H7 (cell line): ENCODE measurements at regions not wholly inside any gene's neighbourhood (a gene's known extent, or its start where the extent isn't known, plus 50 kb on each side); places are given as distances from the start of the nearest gene placed in this dataset.
A peak's percentile ranks its signal among the peaks of the same experiment; 100 is the strongest.

Source experiments
- DNase-seq: peaks from one replicate; pipeline ENCODE4 v3.0.0; 2012
- H3K27me3 ChIP-seq: 2 replicates; pipeline ENCODE4 v1.6.0; 2011; ENCODE audit warnings: mild to moderate bottlenecking, low read length; ENCODE audit not compliant: control insufficient read depth, insufficient read depth
- H3K36me3 ChIP-seq: replicated peaks from 2 replicates; pipeline ENCODE4 v1.5.1; 2011; ENCODE audit warnings: low read length; ENCODE audit not compliant: control insufficient read depth, insufficient read depth
- H3K4me3 ChIP-seq: 2 replicates; pipeline ENCODE4 v1.5.1; 2011; ENCODE audit warnings: low read depth, mild to moderate bottlenecking, control low read depth, low read length, moderate library complexity; ENCODE audit not compliant: insufficient read depth

DNA sequence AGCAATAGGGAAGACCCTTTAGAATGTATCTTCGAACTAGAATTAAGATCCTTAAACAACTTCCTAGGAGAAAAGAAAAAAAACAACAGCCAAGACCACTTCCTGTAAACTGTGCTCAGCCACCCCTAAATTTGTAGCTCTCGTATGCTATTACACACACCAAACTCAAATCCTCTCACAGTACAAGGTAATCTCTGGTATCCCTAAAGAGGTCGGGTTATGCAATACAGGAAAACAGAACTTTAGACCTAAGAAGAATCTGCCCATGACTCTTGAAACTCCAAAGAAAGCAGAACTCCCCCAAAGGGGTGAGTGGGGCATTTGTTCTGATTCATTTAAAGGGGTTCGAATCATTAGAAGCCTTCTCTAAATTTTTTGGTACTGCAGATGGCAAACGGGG, 170.9 kb upstream of the CASK start:
- no peaks in the 10 kb centered on the region for H3K36me3 ChIP-seq
- H3K27me3 ChIP-seq = no peaks in the 10 kb centered on the region
- H3K4me3 ChIP-seq = no peak overlapping the region
- DNase-seq = no peak

DNA sequence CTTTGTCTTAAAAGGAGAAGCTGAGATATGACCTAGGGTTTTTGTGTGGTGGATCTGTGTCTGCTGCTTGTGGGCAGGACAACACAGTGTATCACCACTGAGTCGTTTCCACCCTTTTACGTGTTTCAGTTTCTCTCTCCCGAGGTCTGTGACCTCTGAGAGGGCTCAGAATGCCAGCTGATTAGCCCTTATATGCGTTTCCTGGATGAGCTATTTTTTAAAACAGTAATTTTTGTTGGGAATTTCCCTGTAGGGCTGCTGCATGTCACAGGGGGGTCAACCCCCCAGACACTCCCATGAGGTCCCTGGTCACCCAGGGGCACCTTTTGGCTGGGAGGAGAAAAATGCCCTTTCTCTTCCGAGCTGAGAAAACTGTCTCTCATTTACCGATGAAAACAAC, 170.4 kb upstream of the CASK start:
- Histone ChIP-seq H3K27me3 (no peaks in the 10 kb centered on the region), H3K4me3 (no peak overlapping the region), H3K36me3 (no peaks in the 10 kb centered on the region)
- no peak for DNase-seq

DNA sequence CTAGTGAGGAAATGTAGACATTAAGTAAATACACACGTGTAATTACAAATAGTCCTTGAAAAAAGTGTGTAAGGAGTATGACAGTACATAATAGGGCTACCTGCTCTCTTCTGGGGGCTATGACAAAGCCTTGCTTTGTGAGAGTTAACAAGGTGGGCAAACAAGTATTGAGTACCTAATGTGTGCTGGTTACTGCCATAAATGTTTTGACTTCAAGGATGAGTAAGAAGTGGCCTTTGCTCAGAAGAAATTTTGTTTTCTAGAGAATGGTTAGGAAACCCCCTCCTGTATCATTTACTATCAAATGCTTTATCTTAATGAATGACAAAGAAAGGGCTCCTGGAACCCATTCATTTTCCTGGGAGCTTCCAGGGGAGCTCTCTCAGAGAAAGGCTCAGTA, 167.0 kb upstream of the CASK start:
- DNase-seq = peak; percentile 14
- no peak overlapping the region for H3K4me3 ChIP-seq
- H3K36me3 ChIP-seq = no peaks in the 10 kb centered on the region
- no peaks in the 10 kb centered on the region for H3K27me3 ChIP-seq

DNA sequence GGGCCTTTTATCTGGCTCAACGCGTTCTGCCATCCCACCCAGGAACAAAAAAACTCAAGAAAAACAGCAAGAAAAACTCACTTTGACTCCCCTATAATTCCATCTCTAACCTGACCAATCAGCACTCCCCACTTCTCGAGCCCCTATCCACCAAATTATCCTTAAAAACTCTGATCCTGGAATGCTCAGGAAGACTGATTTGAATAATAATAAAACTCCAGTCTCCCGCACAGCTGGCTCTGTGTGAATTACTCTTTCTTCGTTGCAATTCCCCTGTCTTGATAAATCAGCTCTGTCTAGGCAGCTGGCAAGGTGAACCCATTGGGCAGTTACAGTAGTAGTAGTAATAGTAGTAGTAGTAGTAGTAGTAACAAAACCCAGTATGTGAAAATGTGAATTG, 165.7 kb upstream of the CASK start:
- H3K36me3 ChIP-seq = no peaks in the 10 kb centered on the region
- no peak for DNase-seq
- no peak overlapping the region for H3K4me3 ChIP-seq
- H3K27me3 ChIP-seq = no peaks in the 10 kb centered on the region

DNA sequence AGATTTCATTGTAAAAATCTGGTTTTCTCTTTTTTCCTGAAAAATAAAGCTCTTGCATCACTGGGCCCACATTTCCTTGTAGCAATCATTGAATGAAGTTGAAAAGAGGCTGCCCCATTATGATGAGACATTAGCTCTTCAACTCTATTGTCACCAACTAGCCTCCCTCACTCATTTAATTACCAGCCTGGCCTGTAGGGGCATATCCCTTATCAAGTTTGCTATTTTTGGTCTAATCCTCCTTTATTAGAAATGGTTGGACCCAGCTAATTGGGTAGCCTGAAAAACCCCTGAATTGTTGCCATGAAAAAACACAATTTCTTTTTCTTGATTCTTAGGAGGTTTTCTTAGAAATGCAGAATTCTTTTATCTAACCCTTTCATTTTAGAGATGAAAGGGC, 164.6 kb upstream of the CASK start:
- DNase-seq = peak; percentile 17
- Histone ChIP-seq H3K4me3 (no peak overlapping the region), H3K27me3 (no peaks in the 10 kb centered on the region), H3K36me3 (no peaks in the 10 kb centered on the region)

DNA sequence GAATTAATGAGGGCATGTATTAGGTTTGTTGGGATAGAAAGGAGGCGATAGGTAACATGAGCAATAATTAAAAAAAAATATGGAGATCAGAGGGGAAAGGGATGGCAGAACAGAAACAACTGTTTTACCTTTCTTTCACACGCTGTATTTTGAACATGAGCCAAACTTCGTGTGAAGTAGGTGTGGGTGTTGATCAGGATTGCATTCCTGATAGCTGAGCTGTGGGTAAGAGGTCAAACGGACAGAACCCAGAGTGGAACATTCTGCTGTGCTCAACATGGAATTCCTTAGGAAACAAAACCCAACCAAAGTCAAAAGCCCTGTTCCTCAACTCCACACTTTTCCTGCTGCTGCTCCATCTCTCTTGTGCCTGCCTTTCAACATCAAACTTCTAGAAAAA, 162.5 kb upstream of the CASK start:
- H3K27me3 ChIP-seq = no peaks in the 10 kb centered on the region
- no peak for DNase-seq
- H3K4me3 ChIP-seq = no peak overlapping the region
- no peaks in the 10 kb centered on the region for H3K36me3 ChIP-seq

DNA sequence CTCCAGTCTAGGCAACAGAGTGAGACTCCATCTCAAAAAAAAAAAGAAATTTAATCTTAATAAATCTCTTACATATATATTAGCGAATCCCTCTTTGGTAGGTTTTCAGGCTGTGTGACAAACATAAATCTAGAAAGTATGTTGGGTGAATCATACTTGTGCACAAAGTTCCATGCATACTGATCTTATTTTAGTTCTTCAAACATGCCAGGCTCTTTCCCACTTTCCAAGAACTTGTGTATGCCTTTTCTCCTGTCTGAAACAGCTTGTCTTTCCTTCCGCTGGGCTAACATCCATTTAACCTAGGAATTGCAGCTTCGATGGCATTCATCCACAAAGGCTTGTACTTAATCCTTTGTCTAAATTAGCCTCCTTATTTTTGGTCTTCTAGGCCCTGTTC, 156.6 kb upstream of the CASK start:
- no peaks in the 10 kb centered on the region for H3K27me3 ChIP-seq
- no peak overlapping the region for H3K4me3 ChIP-seq
- no peak for DNase-seq
- no peaks in the 10 kb centered on the region for H3K36me3 ChIP-seq

DNA sequence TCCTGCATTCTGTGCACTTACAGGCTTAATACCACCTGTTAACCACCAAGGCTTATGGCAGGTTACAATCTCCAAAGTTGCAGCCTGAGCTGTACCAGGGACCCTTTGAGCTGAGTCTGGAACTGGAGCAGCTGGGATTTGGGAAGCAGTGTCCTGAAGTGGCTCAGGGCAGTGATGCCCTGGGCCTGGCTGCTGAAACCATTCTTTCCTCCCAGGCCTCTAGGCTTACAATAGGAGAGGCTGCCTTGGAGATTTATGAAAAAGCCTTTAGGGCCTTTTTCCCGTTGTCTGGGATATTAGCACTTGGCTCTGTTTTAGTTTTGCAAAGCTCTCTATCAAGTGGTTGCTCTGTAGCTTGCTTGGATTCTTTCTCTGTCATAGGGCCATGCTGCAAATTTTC, 154.3 kb upstream of the CASK start:
- no peaks in the 10 kb centered on the region for H3K36me3 ChIP-seq
- DNase-seq = no peak
- H3K27me3 ChIP-seq = no peaks in the 10 kb centered on the region
- H3K4me3 ChIP-seq = no peak overlapping the region

DNA sequence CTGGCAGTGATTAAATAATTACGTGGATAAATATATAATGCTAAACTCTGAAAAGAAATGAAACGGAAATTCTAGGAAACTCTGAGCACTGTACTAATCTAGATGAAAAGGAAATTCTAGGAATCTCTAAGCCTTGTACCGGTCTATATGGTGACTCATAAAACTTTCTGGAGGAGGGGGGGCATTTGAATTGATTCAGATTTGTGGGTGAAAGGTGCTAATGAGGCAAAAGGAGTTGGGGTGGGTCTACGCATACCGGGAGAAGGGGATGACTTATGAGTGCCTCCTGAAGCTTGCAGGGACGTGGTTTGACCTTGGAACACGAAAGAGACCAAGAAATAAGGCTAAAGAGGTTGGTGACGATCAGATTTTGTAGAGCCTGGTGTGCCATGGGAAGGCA, 151.7 kb upstream of the CASK start:
- no peak for DNase-seq
- no peaks in the 10 kb centered on the region for H3K27me3 ChIP-seq
- no peak overlapping the region for H3K4me3 ChIP-seq
- H3K36me3 ChIP-seq = no peaks in the 10 kb centered on the region

DNA sequence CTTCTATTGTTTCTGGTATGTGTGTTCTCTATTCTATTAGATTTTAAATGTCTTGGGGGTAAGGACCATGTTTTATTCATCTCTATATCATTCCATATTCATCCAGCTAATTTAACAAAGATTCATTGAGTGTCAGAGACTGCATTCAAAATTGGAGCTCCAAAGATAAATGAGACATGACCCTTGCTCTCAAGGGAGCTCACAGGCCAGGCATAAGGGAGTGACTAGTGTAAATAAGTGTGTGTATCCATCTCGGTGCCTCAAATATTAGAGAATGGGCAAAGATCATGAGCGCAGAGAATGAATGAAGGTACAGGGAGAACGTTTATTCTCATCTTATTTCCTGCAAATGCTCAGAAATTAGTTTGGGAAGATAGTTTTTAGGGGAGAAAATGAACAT, 150.1 kb upstream of the CASK start:
- DNase-seq = no peak
- no peaks in the 10 kb centered on the region for H3K36me3 ChIP-seq
- H3K4me3 ChIP-seq = no peak overlapping the region

DNA sequence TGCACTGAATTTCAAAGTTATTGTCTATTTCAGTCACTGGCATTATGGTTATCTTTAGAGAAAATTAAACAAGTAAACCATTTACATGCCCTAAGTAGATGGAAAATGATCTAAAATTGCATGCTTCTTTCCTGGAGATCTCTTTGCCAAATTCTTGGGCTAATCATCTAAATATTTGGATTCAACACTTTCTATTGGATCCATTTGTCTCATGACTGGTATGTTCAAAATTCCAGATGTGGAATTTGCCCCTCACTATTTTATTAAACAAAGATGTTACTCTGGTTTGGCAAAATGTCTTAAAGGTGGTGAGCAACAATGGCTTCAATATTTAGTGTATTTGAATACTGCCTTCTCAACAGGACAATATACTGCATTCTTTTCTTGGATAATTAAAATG, 147.5 kb upstream of the CASK start:
- Histone ChIP-seq H3K27me3 (no peaks in the 10 kb centered on the region), H3K4me3 (no peak overlapping the region), H3K36me3 (no peaks in the 10 kb centered on the region)
- no peak for DNase-seq

More for the DNA sequence above, 150.1 kb upstream of the CASK start:
- no peaks in the 10 kb centered on the region for H3K27me3 ChIP-seq

DNA sequence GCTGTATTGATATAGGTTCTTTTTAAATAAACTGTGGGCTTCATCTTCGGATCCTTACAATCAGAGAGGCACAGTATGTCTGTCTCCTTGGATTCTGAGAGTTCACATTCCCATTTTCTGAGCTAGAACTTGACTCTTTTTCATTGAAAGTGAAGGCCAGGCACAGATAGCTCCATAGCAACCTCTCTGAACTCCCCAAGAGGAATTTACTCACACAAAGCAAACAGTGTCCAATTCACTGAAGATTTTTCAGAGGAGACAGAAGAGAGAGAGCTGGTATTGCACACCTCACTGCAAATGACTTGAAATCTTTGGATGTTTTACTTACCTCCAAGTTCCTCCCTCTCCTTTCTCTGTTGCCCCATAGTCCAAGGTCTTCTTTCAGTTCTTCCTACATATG, 130.9 kb upstream of the CASK start:
- DNase-seq = no peak
- Histone ChIP-seq H3K27me3 (no peaks in the 10 kb centered on the region), H3K36me3 (no peaks in the 10 kb centered on the region), H3K4me3 (no peak overlapping the region)

DNA sequence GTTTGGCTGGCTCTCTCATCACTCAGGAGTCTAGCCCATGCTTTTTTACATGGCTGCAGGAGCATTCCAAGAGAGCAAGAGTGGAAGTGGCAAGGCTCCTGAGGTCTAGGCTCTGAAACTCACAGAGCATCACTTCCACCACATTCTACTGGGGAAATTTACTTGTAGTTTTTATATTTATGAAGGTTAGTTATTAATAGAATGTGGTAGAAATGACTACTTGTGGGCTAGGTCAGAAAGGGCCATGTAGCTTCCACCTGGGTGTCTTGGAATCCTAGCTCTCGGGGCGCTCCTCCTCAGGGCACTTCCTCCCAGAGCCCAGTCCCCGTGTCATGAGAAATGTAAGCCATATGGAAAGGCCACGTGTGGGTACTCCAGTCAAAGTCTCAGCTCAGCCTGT, 127.0 kb upstream of the CASK start:
- no peak for DNase-seq
- no peaks in the 10 kb centered on the region for H3K27me3 ChIP-seq
- H3K36me3 ChIP-seq = no peaks in the 10 kb centered on the region
- no peak overlapping the region for H3K4me3 ChIP-seq

DNA sequence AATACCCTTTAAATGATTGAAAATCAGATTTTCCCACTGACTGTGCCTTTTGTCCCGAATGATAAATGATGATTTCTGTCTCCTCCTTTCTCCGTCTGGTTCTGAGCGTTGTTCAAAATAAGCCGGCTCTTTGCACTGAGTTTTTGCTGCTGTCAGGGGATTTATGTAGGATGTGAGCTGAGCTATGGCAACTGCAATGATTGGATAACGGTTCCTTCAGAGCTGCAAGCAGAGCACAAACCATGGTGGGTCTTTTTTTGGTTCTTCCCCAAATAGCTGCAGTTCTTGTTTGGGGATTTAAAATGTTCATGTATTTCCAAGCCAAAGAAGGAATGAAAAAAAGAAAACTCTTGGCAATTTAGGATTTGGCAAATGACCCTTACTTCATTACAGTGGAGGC, 124.5 kb upstream of the CASK start:
- no peaks in the 10 kb centered on the region for H3K36me3 ChIP-seq
- no peak for DNase-seq
- no peak overlapping the region for H3K4me3 ChIP-seq
- no peaks in the 10 kb centered on the region for H3K27me3 ChIP-seq

DNA sequence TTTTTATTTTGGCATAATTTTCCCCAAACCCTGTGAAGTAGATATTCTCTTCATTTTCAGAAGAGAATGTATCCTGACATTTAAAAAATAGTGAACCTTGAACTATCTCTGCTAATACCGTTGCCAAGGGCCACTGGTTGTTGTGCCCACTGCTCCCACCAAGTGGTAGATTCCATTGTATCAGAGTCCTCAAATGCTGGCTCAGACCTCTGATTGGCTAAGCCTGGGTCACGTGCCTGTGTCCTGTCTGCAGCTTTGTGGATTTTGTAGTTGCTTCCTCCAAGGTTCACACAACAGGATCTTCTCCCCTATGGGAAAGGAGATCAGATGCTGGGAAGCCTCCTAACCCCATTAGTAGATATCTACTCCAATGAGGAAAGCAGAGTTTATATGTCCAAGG, 104.8 kb upstream of the CASK start:
- no peaks in the 10 kb centered on the region for H3K27me3 ChIP-seq
- no peaks in the 10 kb centered on the region for H3K36me3 ChIP-seq
- DNase-seq = no peak
- H3K4me3 ChIP-seq = no peak overlapping the region

DNA sequence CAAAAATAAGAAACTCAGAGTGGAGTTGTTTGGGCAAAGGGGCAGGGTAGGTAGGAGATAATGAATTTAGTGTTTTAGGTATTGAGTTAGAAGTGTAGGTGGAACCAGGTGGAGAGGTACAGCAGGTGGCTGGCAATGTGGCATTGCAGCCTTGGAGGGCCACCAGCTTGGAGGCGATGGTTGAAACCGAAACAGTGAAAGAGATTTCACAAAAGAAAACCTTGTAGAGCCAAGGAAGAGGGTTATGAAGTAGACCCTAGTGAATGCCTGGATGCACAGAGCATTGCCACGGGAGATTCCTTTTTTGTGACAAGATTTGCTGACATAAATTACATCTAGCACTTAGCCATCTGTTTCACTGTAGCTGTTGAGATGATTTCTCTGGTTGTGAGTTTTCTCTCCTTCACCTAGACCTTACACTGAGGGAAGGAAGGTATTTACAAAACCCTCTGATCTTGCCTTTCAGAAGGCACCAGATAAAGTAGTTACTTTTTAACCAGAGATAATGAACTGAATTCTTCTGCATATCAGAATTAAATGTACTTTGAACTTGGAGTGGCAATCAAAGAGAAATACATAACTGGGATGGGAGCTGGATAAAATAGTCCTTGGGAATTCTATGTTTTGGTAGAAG, 104.1 kb upstream of the CASK start:
- no peak for DNase-seq
- H3K4me3 ChIP-seq = no peak overlapping the region
- no peaks in the 10 kb centered on the region for H3K27me3 ChIP-seq
- no peaks in the 10 kb centered on the region for H3K36me3 ChIP-seq
